GM18511 (cell line): ENCODE measurements at regions not wholly inside any gene's neighbourhood (a gene's known extent, or its start where the extent isn't known, plus 50 kb on each side); places are given as distances from the start of the nearest gene placed in this dataset.

Source experiments
- ATAC-seq: cut with Tn5 transposase; IDR thresholded peaks from one replicate; pipeline ENCODE4 v1.9.1; 2021; ENCODE audit warnings: mild to moderate bottlenecking, moderate library complexity; ENCODE audit not compliant: unreplicated experiment

DNA sequence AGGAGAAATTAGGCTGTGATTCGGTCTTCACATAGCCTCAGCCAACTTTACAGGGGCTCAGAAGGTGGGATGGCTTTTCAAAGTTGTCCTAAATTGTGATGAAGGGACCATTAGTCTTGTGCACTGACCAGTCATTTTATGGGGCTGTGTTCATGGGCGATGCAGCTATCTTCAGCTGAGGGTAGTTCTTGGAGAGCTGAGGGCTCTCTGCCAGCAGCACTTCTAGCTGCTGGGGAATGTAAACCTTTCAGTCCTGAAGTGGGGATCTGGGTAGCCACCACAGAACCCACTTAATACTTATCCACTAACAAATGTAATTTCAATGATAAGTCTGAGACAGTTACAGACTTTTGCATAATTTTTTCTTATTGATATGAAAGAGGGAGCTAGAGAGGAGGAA is 270.6 kb downstream of the AEBP2 start:
- no peak for ATAC-seq

GRCh38 chr12:19710811-19711793 is 271.8 kb downstream of the AEBP2 start:
- ATAC-seq: no peak

DNA sequence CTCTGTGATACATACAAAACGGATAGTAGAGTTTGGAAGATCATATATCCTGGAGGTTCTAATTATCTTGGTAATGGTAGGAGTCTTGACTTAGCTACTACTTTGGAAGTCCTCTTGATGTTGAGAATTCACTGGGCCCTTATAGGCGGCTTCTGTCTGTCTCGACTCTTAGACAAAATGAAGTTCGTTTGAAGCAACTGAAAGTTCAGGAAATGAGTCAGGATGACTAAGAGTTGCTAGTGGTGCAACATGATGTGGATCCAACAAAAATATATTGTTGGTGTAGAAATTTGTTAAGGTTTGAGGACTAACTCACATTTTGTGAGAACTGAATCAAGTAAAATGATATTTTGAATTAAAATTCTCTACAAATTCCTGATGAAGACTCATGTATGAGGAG is 272.7 kb downstream of the AEBP2 start:
- ATAC-seq: no peak

DNA sequence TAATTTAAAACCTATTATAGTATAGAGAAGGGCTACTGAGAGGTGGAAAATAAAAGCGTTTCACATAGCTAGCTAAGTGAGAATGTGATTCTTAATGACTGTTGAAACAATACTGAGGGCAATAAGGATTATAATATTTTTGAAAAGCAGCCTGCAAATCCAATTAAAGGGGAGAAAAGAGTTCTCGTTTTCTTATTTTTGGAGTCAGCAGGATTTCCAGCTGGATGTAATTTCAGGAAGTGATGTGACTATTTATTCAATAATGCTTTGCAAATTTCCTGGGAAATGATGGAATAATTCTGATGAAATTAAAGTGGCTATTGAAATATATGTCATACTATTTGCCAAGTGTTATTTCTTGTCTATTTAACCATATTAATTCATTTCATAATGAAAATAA is 279.1 kb downstream of the AEBP2 start:
- no peak for ATAC-seq

- ATAC-seq: no peak
These were observed 280.4 kb downstream of the AEBP2 start for GRCh38 chr12:19719672-19720071.

DNA sequence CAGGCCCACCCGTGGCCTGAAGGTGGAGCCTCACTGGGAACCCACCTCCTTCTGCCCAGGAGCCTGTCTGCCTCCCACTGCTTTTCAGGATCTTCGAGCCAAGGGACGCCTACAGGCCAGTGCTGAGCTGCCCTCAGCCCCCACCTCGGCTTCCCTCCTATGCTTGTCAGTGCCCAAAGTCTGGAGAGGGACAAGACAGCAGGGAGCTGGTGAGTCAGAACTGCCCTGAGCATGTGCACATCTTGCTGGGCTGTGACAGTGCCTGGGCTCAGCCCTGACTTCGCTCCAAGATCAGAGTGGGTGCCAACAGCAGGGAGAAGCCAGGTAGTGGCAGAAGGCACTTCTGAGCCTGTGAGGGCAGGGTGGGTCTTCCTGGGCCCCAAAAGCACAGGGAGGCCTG is 286.8 kb downstream of the AEBP2 start:
- no peak for ATAC-seq

- no peak for ATAC-seq
These were observed 287.3 kb downstream of the AEBP2 start for GRCh38 chr12:19726592-19726991.

GRCh38 chr12:19737019-19737418 is 297.7 kb downstream of the AEBP2 start:
- ATAC-seq: no peak

DNA sequence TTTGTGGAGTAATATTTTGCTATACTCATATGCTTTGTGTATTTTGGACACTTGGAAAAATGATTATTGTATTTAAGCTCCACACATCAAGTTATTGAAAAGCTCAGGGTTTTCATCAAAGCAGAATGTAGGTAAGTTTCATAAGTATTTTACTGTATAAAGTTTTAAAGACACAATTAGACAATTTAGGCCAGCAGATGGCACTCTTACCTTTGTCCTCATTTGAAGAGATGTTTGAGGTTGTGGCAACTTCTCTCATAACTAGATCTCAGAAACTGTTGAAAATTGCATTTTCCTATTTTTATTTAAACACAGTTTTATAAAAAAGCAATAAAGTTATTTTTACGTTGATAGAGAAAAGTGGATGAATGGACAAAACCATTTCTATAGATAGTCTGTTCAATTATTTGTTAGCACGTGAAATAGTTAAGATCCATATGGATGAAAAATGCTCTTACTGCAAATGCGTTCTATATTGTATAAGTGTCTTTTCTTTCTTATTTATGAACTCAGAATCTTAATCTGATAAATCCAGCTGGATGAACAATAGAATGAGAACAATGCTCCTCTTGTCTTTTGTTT is 300.0 kb downstream of the AEBP2 start:
- ATAC-seq: peak; percentile 65

DNA sequence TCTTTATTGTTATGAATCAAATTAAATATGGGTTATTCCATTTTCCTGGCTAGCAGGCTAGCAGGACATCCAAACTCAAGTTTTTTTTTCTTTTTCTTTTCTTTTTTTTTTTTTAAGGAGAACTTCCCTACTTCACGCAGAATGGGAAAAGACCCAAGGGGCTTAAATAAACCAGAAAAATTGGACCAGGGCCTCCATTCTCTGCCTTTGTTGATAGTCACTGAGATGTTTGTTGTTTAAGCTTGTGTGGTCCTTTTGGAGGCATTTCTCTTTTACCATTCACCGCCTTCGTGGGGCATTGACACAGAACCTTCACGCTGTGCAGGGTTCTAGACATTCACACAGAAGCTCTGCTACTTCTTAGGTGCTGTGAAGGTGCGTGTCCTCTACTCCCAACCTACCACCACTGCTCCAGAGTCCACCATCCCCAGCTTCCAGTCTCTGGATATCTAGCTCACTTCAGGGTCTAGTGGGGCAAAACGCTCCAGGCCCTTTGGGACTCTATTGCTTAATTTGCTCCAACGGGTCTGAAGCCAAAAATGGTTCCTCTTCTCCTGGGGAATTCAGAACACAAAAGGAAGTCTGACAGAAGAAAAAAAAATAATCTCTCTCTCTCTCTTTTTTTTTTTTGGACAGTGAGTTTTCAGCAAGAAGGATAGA is 301.3 kb downstream of the AEBP2 start:
- no peak for ATAC-seq

DNA sequence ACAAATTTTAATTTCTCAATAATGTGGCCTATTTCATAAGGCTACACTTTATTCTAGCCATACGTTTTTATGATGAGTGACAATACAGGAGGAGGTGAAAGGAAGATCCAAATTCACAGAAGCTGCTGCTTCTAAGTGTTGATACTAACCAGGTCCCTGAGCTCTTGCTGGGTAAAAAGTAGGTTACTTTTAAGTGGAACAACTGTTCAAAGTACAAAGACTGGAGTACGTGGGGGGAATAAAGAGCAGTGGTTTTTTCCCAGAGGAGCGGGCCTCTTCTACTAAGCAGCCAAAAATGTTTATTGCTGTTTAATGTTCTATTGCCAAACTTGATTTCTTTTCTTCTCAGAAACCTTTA is 301.8 kb downstream of the AEBP2 start:
- ATAC-seq: no peak

GRCh38 chr12:19744705-19745218 is 305.5 kb downstream of the AEBP2 start:
- no peak for ATAC-seq

- no peak for ATAC-seq
These were observed 307.2 kb downstream of the AEBP2 start for GRCh38 chr12:19746471-19746870.

- no peak for ATAC-seq
These were observed 310.7 kb downstream of the AEBP2 start for GRCh38 chr12:19749906-19750574.

- ATAC-seq: no peak
These were observed 311.8 kb downstream of the AEBP2 start for GRCh38 chr12:19751078-19751477.

DNA sequence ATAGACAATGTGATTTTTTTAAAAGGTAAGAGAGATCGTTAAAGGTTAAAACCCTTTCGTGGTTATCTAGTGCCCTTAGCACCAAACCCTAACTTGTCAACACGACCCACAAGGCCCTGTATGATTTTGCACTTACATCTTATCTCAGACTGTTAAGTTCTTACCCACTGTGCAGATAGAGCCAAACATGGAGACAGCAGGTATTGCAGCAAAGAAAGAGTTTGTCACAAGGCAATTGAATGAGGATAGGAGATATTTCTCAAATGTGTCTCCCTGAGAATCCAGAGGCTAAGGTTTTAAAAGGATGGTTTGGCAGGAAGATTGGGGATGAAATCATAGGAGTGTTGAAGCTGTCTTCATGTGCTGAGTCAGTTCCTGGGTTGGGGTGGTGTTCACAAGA is 313.4 kb downstream of the AEBP2 start:
- ATAC-seq: no peak

DNA sequence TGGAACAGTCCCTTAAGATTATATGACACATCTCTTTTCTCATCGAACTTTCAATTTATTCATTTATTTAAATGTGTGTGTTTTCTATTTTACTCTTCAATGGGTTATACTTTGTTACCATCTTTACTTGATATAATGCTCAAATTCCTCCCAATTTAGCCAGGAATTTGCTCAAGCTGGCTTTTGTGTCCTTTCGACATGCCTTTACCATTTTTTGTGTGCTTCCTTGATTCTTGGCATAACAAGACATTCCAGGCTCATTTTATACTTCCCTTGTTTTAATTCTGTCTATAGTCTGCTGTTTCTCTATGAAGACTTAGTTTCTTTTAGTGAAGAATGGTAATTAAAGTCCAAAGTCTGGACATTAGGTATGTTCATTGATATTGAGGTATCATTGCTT is 315.8 kb downstream of the AEBP2 start:
- ATAC-seq: no peak

DNA sequence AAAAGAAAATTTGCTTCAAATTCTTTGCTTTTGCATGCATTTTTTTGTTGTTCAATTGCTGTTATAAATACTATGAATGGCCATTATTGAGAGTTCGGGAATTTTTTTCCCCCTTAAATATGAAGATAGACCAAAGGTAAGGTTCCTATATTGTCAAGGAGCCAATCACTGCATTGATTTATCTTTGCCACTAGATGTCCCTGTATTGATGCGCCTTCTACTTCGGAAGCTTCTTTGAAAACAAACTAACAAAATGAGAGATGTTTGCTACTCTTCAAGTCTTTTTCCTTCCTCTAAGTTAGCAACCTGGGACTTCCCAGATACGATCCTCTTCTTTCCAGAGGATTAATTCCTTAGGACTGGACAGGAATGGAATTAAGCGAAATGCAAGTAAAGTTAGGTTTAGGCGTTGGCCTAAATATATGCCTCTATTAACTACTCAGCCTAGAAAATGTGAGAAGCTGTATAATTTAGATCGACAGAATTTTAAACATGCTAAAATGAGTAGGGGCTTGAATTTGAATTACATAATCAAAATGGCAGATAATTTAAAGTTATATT is 318.1 kb downstream of the AEBP2 start:
- ATAC-seq: peak; percentile 56

DNA sequence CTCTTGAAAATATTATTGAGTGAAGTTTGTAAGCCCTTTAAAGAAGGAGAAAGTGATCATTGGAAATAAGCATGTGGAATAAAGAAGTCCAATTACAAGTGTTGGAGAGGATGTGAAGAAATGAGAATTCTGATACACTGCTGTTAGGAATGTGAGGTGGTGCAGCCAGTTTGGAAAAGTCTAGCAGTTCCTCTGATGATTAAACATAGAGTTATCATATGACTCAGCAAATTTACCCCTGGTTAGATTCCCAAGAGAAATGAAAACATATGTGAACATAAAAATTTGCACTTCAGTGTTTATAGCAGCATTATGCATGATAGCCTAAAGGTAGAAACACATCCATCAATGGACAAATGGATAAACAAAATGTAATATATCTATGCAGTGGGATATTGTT is 319.9 kb downstream of the AEBP2 start:
- no peak for ATAC-seq

- ATAC-seq: no peak
These were observed 321.3 kb downstream of the AEBP2 start for GRCh38 chr12:19760611-19761010.

DNA sequence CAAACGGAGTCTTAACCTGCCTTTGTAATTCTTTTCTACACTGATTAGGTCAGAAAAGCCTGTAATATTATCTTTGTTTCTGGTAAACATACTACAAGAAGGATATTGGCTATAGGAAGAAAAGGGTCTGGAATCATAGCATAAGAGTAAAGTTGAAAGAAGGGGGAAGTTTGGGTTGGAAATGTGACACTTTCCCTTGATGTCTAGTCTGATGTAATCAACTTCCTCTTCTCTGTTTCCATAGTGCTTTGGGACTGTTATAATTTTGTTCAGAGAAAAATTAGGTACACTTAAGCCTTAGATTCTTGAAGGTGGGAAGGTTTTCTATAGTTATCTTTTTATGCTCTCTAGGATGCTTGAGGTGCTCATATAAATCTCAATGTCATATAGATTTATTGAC is 322.2 kb downstream of the AEBP2 start:
- ATAC-seq: no peak
